HG03159 (cell line): ENCODE measurements at regions not wholly inside any gene's neighbourhood (a gene's known extent, or its start where the extent isn't known, plus 50 kb on each side); places are given as distances from the start of the nearest gene placed in this dataset.
"Not testable (repeated sequence)": the region's sequence is repeated elsewhere in the genome, so short reads cannot be mapped to it uniquely, and the experiment has no call there.

Experiments used
- ATAC-seq: cut with Tn5 transposase; IDR thresholded peaks from one replicate; pipeline ENCODE4 v1.9.1; 2021; ENCODE audit warnings: mild to moderate bottlenecking, moderate library complexity; ENCODE audit not compliant: unreplicated experiment

DNA sequence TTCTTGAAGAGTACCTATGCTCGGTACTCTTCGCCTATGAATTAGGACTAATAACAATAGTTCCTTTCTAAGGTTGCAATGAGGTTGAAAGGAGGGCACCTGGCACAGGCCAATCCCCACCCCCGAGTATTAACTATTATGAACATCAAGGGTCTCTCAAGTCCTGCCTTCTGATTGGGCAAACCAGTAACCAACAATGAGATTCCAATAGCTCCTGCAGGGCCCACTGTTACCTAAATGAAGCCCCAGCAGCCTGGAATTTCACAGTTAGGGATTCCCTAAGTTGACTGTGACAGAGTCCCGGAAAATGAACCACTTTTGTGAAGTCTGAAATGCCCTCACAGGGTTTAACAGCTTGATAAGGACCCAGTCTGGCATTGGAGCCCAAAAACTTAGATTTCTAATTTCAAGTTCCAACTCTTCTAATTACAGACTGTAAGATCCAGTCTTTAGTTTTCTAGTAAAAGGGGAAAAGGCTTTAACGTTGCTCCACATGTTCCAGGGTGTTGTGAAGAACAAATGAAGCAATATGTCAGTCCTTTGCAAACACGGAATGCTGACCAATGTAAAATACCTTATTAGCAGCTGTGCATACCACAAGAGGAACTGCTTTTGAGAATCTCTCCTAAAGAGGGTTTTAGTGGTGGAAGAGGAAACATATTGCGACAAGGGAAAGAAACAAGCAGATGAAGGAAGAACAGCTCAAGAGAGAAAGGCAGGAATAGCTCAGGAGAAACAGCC, 277.7 kb upstream of the MAP2 start:
- ATAC-seq = peak; percentile 33

DNA sequence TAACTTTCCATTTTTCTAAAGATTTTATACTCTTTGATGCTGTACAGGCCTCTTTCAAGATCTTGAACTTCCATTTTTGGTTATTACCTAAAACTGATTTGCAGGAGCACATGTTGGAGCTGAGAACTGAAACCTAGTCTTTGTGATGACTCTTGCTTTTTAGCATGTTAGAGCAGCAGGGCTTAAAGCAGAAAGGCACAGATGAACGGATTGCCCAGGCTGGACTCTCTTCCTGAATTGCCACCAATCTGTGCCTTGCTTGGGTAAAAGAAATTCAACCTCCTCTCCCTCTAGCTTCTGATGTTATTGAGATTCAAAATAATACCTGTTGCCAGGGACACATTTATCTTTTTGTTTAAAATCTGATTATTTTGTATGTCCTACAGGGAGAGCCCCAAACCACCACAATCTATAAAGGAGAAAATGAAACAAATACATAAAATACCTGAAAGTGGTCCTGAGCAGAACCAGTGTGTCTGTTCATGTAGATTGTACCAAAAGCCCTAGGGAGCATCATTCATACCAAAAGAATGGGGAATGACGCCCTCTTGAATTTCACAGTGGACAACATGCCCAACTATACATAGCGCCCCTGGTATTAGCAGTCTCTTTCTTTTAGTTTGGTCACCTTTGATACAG, 277.0 kb upstream of the MAP2 start:
- ATAC-seq = peak; percentile 47

DNA sequence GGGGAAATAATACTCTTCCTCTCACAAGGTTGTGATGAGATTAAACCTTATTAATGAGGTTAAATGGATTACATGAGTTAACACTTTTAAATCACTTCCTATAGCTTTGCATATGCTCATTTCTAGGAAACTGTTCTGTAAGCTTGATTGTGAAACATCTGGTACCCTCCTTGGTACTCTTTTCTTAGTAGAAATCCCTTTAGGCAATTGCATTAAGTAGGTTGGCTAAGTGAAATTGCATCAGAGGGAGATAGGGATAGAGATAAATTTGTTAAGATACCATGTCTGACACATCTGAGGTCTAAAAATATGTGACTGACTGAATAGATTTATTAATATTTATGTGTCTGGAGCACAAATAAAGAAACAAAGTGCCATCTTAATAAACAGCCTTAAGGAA, 275.9 kb upstream of the MAP2 start:
- ATAC-seq = no peak

DNA sequence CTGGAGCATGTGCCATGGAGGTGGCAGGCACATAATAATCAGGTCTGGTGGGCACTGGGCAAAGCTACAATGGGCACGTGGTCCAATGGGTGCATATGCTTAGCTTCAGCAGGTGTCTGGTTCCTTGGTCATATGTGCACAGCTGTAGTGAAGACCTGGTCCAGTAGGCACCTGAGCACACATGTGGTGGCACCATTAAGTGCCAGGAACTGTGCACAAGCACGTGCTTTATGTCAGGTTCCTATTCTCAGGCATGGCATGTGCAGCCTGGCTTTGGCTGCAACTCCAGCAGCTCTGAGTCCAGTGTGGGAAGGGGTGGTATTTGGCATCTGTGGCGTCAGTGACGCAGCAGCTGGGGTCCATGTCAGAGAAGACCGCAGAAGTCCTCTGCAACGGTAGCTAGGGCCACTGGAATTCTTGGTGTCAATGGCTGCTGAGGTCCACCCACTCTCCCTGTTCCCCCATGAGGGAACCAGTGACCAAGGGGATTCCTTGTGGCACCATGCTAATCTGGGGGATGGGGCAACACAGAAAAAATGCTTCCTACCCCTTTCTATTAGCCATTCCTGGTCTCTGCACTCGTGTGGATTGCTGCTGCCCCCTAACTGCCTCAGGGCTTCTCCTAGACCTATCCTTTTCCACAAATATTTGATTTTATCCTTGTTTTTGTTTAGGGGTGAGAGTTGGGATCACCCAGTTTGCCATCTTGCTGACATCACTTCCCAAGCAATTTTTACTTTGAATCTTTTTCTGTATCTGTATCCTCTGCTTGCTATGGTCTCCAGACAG, 262.9 kb upstream of the MAP2 start:
- no peak for ATAC-seq

DNA sequence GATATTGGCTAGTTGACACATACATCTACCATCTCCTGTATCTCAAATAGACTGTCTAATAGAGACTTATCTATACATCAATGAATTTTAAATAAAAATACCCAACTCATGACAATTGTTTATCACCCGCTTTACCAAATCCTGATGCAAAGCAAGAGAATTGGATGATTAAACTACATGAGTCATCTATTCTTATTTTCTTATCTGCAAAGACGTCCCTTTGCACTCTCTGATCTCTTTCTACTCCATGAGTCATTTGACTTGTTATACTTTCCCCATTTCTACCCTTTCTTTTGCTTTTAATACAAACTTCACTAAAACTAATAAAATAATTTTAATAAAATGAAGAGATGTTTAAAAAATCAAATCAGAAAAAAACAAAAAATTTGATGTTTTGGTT, 261.7 kb upstream of the MAP2 start:
- no peak for ATAC-seq

DNA sequence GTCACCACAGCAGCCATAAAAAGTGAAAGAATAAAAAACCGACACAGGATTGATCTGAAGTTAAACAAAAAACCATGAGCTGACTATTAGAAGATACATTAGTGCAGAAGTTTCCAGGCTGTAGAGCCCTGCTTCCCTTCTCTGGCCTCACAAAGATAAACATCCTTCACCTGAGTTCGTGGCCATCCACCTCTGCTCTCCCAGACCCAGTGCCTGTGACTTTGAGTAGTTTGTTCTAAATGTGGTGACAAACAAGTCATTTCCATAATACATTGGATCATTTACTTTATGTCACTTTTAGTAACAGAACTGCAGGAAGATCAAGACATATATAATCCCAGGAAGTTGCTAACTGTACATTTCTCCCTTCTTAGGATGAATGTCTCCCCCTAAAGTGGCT, 241.9 kb upstream of the MAP2 start:
- ATAC-seq = no peak

DNA sequence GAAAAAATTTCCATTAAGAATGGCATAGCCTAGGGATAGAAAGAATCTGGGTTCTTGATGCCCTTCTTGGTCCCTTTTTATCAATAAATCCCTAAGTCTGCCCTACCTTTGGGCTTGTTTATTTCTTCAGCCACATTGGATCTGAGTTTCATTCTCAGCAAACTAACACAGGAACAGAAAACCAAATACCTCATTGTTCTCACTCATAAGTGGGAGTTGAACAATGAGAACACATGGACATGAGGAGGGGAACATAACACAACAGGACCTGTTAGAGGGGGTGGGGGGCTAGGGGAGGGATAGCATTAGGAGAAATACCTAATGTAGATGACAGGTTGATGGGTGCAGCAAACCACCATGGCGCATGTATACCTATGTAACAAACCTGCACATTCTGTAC, 237.0 kb upstream of the MAP2 start:
- not testable (repeated sequence) for ATAC-seq

DNA sequence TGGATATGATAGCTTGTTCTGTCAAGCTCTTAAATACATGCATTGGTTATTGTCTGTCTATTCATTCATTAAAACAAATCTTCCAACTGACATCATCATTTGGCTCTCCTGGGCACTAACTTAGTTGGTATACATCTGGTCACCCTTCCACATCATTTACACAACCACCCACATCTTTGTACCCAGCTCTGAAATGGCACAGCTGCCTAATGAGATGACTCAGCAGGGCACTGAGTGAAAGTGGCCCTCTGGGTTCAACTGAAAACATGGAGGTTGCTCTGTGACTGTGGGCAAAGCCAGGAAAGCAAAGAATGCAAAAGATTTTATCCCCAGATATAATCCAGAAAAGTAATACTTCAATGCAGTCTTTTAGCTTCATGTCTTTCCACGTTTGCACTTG, 234.0 kb upstream of the MAP2 start:
- no peak for ATAC-seq

DNA sequence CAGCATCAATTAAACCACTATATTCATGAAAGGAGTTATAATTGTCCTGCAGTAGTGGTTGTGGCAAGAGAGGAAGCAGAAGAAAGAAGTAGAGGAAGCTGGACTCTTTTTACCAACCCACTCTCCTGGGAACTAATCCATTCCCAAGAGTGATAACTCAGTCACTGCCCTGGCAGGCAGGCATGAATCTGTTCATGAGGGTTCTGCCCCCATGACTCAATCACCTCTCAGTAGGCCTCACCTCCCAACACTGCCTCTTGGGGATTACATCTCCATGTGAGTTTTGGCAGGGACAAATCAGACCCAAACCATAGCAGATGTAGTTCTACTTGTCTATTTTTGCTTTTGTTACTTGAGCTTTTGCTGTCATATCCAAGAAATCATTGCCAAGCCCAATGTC, 232.7 kb upstream of the MAP2 start:
- no peak for ATAC-seq

DNA sequence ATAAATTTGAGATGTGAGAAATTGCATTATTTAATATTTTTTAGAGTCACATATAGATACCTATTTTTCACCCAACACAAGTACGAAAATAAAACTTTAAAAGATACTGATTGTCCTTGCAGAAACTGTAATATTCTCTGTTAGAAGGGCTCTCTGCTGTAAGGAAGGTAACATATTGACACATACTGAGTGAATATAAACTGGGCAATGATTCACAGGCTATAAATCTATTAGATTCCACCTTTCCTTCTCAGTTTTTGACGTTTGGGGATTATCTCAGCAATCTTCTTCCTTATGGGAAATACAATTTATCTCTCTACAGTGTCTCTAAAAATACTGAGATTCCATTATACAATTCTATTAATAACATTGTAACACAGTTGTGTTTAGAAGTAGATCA, 229.1 kb upstream of the MAP2 start:
- ATAC-seq = no peak

DNA sequence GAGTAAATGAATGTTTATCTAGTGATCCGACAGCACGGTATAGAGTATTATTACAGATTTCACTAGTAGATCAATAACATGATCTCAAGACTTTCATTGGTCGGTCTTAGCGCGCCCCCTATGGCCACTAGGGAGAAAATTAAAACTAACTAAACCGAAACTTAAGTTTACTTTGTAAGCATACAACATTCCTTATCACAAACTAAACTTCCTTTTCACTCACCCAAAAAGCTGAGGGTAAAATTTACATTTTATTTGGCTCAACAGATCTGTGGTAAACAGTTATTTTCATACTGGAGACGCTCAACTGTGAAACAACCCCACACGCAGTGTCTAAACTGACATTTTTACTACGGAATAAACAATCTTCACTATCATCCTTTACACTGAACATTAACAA, 215.6 kb upstream of the MAP2 start:
- ATAC-seq = peak; percentile 71

DNA sequence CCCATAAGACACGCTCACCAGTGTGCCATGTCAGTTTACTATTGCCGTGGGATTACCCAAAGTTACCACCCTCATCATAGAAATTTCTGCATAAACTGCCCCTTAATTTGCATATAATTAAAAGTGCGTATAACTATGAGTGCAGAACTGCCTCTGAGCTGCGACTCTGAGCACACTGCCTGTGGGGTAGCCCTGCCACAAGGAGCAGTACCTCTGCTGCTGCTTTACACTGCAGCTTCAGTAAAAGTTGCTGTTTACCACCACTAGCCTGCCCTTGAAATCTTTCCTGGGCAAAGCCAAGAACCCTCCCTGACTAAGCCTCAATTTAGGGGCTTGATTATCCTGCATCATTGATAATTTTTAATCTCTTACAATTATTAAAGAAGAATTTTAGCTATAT, 213.9 kb upstream of the MAP2 start:
- ATAC-seq = no peak

DNA sequence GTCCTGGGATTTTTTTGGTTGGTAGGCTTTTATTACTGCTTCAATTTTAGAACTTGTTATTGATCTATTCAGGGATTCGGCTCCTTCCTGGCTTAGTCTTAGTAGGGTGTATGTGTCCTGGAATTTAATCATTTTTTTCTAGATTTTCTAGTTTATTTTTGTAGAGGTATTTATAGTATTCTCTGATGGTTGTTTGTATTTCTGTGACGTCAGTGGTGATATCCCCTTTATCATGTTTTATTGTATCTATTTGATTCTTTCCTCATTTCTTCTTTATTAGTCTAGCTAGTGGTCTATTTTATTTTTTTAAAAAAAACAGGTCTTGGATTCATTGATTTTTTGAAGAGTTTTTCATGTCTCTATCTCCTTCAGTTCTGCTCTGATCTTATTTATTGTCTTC, 193.3 kb upstream of the MAP2 start:
- no peak for ATAC-seq

DNA sequence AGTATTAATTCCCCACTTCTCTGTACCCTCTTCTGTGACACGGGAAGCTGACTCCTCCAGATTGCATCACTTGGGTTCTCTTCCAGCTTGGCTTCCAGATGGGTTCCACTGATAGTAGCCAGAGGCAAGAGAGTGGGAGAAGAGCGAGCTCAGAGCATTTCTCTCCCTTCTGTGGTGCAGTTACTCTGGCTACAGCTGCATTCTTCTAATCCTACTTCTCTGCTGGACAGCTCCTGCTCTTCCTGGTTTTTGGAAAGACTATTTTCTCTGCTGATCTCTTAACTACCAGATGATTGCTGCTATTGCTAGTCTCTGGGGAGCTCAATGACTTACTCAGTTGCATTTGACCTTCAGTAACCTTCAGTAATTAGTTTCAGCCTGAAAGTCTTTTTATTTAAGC, 187.5 kb upstream of the MAP2 start:
- ATAC-seq = no peak

DNA sequence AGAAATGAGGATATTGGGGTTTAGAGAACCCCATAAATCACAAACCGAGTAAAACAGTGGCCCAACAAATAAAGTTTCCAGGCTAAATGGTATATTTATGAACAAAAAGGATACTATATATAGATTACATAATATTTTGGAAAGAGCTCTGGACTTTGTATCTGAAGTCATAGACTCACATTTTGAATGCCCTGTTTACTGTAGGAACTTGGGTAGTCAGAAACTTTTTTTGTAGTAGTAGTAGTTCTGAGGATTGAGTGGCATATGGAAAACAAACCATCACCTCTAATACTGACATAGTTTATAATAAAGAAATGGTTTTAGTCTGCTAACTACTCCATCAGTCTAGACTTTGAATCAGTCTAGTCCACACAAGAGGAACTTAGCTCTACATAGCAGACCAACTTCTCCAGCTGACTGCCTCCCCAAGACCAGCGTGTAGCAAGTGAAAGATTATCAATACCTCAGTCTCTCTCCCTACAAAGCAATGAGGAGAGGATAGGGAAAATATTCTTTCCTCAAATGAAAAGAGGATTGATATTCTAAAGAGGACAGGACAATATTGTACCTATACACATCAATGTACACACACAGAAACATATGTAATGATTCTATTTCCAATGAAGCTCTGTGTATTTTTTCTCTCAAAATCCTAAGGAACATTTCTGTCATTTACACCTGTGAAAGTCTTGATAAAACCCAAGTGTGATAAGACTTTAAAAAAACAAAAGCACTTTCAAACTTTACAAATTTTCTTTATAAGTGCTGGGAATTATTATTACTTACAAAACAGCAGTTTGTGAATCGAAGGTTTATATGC, 184.9 kb upstream of the MAP2 start:
- no peak for ATAC-seq

DNA sequence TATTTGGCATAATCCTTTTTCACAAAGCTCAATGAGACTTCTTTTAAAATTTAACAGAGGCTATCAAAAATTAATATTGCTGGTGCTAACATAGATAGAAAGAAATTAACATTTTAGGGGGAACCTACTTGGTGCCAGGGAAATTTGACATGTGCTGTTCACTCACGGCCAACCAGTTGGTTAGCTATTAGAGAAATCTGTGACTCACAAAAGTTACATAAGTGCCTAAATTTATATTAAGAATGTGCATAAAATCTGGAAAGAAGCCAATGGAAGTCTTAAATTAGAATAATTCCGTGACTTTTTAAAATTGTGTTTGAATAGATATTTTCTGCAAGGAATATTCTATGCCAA, 184.3 kb upstream of the MAP2 start:
- ATAC-seq = no peak

DNA sequence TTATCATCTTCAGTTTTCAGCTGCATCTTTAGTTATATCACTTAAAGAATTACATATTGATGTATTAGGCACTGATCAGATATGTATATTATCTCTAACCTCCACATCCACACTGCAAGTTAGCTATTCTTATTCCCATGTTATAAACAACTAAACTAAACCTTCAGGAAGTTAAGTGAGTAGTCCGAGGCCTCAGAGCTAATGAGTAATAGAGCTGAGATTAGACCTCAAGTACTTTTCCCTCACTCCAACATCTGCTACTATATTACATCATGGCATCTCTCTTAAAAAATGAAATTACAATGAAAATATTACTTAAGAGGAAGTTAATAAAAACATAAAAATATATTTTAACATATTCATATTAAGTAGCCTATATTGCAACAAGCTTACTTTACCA, 183.6 kb upstream of the MAP2 start:
- ATAC-seq = no peak

DNA sequence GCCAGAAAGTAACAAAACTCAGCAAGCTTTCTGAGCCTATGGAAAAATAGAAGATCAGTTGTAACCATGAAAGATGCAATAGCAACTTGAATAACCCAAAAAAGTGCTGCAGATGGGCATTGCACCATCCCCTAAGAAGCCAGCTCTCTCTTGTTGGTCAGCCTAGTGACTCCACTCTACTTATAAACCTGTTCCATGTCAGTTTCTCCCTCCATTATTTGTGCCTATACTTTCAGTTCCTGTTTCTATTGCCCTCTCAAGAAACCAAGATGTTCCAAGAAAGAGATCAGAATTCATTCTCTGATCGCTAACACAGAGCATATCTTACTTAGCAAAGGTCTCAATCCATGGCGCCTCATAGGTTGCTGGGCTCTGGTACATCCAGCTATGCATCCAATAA, 170.3 kb upstream of the MAP2 start:
- ATAC-seq = no peak

DNA sequence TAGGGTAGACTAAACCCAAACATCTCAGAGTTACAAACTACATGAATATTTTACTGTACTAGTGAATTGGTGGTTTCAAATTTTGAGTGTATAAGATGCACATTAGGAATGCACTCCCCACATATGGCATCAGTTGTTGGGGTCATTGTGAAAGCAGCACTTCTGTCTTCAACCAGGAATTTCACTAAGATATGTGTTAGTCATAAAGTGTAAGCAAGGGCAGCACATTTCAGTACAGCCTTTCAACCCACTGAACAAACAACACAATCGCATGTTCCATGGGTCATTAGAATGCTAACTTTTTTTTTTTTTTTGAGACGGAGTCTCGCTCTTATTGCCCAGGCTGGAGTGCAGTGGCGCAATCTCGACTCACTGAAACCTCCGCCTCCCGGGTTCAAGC, 164.1 kb upstream of the MAP2 start:
- no peak for ATAC-seq

DNA sequence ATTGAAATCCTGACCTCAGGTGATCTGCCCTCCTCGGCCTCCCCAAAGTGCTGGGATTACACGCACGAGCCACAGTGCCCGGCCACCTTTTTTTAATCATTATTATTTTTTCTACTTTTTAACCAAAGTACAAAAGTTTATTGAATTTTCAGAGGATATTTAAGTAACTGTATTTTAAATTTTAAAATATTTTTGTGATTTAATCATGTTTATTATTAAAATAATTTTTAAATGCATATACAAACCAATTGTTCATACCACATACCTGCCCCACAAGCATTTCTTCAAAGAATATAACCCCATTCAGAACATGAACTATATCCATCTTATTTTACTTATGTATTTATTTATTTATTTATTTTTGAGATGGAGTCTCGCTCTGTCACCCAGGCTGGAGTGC, 163.6 kb upstream of the MAP2 start:
- no peak for ATAC-seq

DNA sequence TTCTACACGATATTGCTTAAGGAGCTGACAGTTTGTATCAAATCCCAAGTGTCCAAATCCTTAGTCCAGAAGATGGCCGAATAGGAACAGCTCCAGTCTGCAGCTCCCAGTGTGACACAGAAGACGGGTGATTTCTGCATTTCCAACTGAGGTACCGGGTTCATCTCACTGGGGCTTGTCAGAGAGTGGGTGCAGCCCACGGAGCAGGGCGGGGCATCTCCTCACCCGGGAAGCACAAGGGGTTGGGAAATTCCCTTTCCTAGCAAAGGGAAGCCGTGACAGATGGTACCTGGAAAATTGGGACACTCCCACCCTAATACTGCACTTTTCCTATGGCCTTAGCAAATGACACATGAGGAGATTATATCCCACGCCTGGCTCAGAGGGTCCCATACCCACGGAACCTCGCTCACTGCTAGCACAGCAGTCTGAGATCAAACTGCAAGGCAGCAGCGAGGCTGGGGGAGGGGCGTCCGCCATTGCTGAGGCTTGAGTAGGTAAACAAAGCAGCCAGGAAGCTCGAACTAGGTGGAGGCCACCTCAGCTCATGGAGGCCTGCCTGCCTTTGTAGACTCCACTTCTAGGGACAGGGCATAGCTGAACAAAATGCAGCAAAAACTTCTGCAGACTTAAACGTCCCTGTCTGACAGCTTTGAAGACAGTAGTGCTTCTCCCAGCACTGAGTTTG, 162.3 kb upstream of the MAP2 start:
- not testable (repeated sequence) for ATAC-seq
